SU-DHL-6 (cell line): ENCODE measurements at regions not wholly inside any gene's neighbourhood (a gene's known extent, or its start where the extent isn't known, plus 50 kb on each side); places are given as distances from the start of the nearest gene placed in this dataset.

Source experiments
- EZH2phosphoT487 ChIP-seq: fragments of 200-600 bp; sonication (generic), shearing (Covaris generic); conservative IDR thresholded peaks from 2 replicates; pipeline ENCODE4 v1.6.1; 2018; ENCODE audit warnings: mild to moderate bottlenecking, antibody characterized with exemption, low read length, moderate library complexity, mixed read lengths
- TF ChIP-seq, protein P1 (sequence below): fragments of 200-600 bp; sonication (generic); IDR thresholded peaks from one replicate; pipeline ENCODE4 v1.5.1; 2017; ENCODE audit warnings: antibody characterized with exemption, mild to moderate bottlenecking, low read length, moderate library complexity; ENCODE audit not compliant: insufficient read depth, poor library complexity, severe bottlenecking

DNA sequence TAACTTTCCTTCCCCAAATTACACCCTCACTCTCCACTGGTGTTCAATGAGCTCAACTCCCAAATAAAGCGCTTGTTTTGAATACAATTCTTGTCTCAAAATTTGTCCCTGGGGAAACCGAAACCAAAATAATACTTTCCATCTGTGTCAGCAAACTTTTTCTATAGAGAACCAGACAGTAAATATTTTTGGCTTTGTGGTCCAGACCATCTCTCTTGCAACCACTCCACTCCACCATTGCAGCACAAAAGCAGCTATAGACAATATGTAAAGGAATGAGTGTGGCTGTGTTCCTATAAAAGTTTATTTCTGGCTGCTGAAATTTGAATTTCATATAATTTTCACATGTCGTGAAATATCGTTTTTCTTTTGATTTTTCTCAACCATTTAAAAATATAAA lies 84.6 kb upstream of the ERCC4 start:
- TF ChIP-seq, protein P1, sequence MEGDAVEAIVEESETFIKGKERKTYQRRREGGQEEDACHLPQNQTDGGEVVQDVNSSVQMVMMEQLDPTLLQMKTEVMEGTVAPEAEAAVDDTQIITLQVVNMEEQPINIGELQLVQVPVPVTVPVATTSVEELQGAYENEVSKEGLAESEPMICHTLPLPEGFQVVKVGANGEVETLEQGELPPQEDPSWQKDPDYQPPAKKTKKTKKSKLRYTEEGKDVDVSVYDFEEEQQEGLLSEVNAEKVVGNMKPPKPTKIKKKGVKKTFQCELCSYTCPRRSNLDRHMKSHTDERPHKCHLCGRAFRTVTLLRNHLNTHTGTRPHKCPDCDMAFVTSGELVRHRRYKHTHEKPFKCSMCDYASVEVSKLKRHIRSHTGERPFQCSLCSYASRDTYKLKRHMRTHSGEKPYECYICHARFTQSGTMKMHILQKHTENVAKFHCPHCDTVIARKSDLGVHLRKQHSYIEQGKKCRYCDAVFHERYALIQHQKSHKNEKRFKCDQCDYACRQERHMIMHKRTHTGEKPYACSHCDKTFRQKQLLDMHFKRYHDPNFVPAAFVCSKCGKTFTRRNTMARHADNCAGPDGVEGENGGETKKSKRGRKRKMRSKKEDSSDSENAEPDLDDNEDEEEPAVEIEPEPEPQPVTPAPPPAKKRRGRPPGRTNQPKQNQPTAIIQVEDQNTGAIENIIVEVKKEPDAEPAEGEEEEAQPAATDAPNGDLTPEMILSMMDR = no peak
- TF ChIP-seq EZH2phosphoT487 = no peak
